Loucy (cell line): ENCODE measurements at regions not wholly inside any gene's neighbourhood (a gene's known extent, or its start where the extent isn't known, plus 50 kb on each side); places are given as distances from the start of the nearest gene placed in this dataset.

ENCODE experiments used
- EZH2phosphoT487 ChIP-seq: fragments of 200-600 bp; IDR thresholded peaks from 2 replicates; pipeline ENCODE4 v1.6.1; 2018; ENCODE audit warnings: antibody characterized with exemption, mild to moderate bottlenecking, moderate library complexity, borderline replicate concordance
- TF ChIP-seq, protein P1 (sequence below): fragments of 200-600 bp; sonication (generic); conservative IDR thresholded peaks from 2 replicates; pipeline ENCODE4 v1.5.1; 2014; ENCODE audit warnings: mild to moderate bottlenecking, antibody characterized with exemption, low read length

- TF ChIP-seq, protein P1, sequence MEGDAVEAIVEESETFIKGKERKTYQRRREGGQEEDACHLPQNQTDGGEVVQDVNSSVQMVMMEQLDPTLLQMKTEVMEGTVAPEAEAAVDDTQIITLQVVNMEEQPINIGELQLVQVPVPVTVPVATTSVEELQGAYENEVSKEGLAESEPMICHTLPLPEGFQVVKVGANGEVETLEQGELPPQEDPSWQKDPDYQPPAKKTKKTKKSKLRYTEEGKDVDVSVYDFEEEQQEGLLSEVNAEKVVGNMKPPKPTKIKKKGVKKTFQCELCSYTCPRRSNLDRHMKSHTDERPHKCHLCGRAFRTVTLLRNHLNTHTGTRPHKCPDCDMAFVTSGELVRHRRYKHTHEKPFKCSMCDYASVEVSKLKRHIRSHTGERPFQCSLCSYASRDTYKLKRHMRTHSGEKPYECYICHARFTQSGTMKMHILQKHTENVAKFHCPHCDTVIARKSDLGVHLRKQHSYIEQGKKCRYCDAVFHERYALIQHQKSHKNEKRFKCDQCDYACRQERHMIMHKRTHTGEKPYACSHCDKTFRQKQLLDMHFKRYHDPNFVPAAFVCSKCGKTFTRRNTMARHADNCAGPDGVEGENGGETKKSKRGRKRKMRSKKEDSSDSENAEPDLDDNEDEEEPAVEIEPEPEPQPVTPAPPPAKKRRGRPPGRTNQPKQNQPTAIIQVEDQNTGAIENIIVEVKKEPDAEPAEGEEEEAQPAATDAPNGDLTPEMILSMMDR = no peak
- TF ChIP-seq EZH2phosphoT487 = no peak
Measured at GRCh38 chr12:24597580-24597979, 351.3 kb downstream of the BCAT1 start.
